HG03469 (cell line): ENCODE measurements at regions not wholly inside any gene's neighbourhood (a gene's known extent, or its start where the extent isn't known, plus 50 kb on each side); places are given as distances from the start of the nearest gene placed in this dataset.
"Not testable (repeated sequence)": the region's sequence is repeated elsewhere in the genome, so short reads cannot be mapped to it uniquely, and the experiment has no call there.

ENCODE experiments used
- ATAC-seq: cut with Tn5 transposase; IDR thresholded peaks from one replicate; pipeline ENCODE4 v1.9.1; 2021; ENCODE audit warnings: mild to moderate bottlenecking, moderate library complexity, moderate number of reproducible peaks; ENCODE audit not compliant: unreplicated experiment

DNA sequence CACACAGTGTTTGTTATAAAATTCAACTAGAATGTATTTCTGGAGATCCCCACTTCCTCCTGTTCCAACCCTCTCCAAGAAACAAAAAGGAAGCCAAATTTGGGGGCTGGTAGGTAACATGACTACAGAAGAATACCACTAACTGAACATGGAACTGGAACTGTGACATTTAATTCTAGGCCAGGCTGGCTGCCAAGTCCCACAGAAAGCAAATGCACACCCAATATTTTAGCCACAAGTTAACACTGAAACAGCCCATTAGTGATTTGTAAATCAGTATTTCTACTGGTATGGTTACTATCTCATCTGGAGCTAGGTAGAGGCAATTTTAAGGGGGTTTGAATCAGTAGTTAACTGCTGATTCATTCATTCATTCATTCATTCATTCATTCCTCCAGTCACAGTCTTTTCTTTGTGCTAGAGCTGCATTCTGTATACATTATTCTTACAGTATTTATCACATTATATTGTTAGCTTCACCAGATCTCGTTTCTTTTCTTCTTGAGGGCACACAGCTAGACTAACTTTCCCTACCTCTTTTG is 131.7 kb upstream of the GDNF start:
- ATAC-seq, result no peak

DNA sequence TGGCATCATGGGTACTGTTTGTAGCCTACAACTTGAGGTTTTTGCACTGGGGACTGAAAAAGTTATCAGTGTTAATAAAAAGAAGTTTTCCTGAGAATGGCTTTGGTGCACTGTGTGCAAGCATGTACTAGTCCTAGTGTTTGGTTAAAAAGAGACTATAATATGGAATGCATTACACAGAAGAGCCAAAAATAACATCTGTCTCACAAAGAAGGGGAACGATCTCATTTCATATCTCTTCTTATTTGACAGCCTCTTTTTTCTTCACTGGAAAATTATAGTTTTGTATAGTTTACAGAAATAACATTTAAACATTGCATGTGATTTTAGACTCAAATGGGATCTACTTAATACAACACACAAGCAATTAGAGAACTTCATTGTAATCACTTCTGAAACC is 127.0 kb upstream of the GDNF start:
- ATAC-seq, result no peak

DNA sequence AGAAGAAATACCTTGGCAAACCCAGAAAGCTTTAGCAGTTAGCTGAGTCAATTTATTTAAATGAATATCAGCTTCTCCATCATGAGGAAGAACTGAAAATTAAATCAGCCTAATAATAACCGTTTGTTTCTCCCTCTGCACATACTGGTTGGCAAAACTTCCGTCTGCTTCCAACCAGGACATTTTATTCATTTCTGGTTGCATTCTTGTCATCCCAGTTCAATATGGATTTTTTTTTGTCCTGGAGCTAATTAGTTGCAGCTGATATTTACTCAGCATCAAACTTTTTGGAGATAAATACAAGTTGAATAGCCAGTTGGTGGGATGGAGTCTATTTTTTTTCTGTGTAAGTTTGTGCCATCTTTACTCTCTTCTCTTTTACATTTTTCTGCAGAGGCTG is 126.5 kb upstream of the GDNF start:
- ATAC-seq, result no peak

DNA sequence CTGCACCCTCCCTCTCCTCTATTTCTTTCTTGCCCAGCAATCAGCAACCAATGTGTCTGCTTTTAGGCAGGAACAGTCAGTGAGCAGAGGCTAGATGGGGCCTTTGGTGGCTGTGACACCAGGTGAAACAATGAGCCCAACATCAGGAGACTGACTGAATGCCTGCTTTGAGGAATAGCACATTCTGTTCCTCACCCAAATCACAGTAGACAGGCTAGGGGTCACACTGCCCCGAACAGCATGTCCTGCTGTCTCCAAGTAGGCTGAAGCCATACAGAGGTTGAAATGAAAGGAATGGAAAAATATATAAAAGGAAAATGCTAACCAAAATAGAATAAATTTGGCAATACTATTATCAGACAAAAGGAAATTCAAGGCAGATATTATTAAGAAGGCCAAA is 122.5 kb upstream of the GDNF start:
- no peak for ATAC-seq

DNA sequence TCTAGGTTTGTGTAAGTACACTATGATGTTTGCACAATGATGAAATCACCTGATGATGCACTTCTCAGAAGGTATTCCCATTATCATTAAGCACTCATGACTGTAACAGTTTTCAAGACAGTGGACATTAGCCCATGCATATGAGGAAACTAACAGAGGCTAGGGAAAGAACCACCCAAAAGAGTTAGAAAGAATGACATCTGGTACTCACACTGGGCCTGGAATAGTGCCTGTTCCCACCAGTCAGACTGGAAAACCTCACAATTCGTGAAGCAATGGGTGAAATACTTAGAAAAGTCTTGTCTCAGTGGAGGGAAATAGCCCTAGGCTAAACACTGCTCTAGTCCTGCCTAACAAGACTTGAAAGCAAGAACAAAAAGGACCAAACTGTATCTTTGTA is 117.4 kb upstream of the GDNF start:
- no peak for ATAC-seq

DNA sequence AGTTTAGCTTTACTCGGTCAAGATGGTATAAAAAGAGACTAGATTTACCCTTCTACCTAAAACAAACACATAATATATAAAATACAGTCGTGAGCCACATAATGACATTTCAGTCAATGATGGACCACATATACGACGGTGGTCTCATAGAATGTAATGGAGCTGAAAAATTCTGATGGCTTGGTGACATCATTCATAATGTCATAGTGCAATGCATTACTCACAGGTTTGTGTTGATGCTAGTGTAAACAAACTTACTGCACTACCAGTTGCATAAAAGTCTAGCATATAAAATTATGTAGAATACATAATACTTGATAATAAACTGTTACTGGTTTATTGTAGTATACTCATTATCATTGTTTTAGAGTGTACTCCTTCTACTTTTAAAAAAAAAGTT is 115.9 kb upstream of the GDNF start:
- ATAC-seq, result no peak

DNA sequence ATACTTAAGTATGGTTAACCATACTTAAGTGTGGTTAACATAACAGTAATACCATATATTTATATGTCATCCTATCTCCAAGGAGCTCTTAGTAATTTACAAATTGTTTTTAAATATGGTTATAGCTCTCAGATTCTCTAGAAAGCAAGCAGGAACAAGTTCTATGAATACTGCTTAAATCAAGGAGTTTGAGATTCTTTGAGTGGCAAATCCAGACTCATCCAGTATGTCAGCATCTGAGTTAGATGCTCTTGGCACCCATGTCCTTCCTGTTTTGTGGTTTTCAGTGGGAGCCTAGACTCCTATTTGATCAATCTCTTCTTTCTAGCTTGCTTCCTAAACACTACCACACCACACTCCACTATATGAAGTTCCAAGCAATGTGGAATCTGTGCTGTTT is 114.7 kb upstream of the GDNF start:
- ATAC-seq, result no peak

DNA sequence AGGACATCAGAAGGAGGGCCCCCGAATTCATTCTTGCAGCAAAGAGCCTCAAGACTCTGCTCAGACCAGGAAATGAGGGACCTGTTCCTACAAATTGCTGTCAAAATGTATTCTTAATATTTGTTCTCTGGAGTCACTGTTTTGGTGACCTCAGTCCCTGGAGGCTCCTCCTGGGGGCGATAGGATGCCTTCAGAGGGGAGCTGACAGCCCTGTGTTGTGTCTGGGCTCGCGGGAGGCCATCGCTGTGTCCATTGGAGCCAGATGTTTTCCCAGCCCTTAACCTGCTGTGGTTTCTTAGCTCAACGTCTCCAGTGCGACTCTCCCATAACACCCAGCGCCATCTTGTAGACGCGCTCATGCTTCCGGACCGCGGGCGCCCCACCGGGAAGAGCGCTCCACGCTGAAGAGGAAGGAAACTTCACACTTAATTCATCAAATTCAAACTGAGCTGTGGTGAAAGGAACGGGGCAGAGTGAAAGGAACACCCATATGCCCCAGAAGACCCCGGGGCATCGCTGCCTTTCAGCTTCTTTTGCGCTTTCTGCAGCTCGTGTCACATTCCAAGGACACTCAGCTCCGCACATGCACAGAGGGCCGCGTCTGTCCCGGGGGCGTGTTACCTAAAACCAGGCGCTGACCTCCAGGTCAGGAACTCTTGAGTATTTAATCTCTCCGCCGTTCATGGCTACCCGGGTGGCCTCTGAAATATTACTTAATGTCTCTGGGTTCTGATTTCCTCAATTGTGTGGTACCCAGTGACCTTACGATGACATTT is 112.3 kb upstream of the GDNF start:
- no peak for ATAC-seq

DNA sequence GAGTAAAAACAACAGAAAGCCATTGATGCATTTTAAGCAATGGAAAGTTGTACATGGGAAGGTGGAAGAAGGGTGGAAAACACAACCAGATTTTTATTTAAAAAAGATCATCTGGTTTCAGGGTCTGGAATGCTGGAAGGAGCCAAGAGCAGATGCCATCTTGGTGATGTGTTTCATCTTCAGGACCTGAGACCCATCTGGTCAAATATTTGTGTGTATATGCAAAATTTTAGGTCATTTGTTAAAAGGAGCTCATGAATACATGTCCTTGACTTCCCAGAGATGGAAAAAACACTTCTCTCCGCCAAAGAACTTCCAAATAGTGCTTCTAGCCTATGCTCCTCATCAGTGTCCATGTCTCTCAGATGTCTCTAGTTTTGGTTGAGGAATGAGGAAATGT is 110.6 kb upstream of the GDNF start:
- no peak for ATAC-seq

DNA sequence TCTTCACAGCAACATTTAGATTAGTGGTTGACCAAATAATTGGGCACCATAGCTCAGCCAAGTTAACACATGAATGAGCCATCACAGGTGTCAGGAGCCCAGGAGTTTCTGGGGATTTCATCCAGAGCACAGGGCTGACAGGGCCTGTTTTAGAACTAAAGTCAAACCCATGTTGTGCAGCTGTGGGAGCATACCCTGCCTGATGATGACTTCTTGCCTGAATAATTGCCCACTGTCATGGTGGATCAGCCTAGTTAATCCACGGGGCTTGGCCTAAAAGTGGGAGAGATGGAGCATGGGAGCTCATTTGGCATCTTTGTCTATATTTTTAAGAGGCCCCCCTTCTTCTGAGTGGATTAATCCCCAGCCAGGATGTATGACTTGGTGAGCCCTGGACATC is 105.6 kb upstream of the GDNF start:
- ATAC-seq, result no peak

DNA sequence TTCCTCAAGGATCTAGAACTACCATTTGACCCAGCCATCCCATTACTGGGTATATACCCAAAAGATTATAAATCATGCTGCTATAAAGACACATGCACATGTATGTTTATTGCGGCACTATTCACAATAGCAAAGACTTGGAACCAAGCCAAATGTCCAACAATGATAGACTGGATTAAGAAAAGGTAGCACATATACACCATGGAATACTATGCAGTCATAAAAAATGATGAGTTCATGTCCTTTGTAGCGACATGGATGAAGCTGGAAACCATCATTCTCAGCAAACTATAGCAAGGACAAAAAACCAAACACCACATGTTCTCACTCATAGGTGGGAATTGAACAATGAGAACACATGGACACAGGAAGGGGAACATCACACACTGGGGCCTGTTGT is 103.3 kb upstream of the GDNF start:
- not testable (repeated sequence) for ATAC-seq

DNA sequence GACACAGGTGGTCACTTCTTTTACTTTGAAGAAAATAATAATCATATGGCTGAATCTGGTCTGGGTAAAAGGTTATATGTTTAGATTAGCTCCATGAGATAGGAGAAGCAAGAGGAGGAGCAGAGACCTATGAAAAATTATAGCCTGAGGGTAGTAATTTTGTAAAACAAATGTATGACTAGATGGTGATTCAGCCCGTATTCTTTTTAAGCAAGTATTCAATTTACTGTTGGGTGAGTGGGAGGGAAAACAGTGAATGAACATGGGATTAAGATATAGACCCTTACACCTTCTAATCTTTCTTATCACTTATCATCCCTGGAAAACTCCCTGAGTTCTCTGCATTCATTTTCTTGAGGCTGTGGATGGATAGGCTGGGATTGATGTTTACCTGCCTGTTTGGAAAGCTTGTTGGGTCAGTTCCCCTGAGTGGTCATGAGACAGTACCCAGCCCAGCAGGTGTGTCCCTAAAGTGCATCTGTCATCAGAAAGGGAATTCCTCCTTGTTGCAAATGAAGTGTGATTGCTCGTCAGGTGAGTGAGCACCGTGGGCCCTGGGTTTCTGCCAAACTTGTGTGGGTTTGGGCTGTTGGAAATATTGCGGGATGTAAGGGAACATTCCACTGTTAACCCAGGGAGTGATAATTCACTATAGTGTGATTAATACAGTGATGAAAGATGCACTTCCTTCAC is 101.2 kb upstream of the GDNF start:
- ATAC-seq, result no peak

DNA sequence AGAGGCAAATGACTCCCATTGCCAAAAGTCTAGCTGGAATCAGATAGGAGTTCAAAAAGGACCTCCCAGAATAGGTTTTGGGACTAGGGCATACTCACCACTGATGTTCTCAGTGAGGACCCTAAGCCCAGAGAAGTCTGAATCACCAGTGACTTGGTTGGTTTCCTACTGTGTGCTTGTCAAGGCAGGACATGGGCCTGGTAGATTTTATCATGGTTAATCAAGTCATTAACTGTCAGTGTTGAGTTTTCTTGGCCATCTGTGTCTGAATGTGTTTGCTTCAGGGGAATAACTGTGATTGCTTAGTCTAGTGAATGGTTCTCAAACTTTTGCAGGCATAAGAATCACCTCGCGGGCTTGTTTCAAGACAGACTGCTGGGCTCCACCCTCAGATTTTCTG is 99.0 kb upstream of the GDNF start:
- no peak for ATAC-seq

DNA sequence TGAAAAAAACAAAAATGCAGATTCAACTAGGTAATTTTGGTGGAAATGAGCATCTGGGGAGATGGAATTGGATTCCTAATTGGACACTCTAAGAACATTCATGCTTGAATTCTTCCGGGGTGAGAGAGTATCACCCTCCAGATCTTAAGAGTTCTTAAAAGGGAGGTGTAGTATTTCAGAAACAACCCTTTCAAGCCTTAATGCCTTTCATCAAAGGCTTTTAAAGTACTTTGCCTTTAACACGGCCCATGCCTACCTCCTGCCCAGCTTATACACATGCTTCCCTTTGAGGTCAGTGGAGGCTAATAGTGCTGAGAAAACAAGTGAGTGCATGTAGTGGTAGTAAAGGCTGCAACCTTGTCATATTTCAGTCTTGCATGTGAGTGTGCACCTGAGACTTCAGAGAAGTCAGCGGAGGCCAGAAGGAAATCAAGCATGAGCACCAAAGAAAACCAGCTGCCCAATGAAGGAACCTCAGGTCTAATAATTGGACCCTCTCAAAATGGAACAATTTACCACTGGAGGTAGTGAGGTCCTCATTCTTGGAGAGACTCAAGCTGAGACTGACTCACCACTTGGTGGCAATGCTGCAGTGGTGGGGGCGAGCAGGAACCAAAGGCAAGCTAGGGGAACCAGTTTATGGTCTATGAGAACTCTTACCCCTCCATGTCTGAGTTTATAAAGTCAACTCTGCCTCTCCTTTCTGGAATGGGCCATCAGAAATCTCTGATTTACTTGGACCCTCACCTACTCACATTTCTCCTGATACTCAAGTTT is 98.4 kb upstream of the GDNF start:
- no peak for ATAC-seq

DNA sequence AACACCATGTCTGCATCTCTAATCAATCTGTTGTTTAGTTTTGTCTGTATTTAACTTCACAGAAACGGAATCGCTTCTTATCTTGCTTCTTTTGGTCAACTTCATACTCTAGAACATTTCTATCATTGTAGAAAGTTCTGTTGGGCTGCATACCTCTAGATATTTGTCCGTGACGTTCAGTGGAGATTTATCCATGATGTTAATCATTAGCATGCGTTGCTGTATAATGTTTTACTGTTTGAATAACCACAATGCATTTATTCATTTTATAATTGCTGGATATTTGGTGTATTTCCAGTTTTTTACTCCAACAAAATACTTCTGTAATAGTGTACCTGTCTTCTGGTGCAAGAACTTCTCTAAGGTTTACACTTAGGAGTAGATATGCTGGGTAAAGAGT is 96.2 kb upstream of the GDNF start:
- ATAC-seq, result no peak

DNA sequence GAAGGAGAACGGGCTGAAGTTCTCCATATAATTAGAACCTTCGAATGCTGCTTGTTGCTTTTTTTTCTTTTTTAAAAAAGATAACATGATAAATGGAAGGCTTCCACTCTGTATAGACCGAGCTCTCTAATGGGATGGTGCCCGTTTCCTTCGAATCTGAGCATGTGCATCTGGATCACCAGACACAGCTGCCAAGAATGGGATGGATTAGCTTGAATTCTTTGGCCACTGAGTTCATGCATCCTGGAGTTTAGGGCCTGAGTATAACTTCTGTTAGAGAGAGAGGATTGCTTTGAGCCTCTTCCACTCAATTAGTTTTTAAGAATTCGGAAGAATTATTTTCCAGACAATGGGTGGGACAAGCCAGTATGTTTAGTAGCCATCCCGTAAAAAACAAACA is 93.7 kb upstream of the GDNF start:
- ATAC-seq, result no peak

DNA sequence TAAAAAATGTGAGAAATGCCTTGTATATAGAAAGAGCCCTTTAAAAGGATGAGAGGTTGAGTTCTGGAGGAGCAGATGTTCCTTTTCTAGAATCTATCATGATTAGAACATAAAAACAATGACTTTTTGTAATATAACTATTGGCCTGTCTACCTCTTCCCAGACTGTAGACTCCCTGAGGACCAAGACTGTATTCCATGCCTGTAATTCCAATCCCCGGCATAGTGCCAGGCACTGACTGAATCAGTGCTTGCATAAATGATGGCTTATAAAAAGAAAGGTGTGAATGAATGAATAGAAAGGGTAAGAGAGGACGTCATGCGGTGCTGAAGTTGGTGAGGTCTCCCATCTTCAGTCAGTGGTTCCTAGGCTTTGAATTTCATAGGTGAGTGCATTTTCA is 92.6 kb upstream of the GDNF start:
- ATAC-seq, result no peak

DNA sequence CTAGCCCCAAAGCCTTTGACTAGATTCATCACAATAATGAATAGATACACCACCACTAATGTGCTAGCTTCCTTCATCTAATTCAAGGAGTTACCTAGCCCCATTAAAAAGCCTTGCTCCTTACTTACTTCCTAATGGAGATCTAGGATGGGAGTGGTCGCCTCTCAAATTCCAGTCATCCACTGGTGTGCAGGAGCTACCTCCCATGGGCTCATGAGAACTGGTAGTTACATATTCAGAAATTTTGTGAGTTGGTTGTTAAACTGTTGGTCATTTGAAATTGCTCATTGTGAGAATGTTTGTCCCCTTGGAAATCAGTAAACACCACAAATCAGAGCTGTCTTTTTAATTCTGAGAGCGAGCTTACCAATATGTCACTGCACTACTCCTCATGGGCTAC is 91.7 kb upstream of the GDNF start:
- ATAC-seq, result no peak

DNA sequence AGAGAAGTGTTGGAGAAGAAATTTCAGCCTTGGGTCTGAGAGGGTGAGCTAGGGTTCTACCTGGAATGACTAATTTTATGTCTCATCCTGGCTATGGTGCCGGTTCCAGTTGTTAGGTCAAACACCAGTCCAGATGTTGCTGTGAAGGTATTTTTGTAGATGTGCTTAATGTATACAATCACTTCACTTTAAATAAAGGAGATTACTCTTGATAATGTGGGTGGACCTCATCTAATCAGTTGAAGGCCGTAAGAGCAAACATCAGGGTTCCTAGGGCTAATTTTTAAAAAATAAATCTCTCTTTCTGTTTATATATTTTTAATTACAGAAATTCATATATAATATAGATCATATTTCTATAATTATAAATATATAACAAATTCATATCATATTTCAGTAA is 90.5 kb upstream of the GDNF start:
- ATAC-seq, result no peak

DNA sequence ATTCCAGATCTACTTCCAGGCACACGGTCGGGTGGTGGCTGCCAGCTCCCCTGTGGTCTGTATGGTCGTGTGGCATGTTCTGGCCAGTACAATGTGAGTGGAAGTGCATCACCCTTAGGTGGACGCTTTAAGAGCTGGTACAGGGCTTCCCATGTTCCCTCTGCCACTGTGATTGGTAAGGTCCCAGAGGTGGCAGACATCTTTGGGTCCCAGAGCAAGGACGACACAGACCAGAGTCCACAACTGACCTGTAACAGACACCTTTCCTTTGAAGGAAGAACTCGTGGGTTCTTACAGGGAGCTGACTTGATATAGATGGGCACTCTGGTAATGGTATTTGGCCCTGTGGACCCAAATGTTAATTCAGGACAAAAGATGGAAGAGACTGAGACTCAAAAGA is 90.0 kb upstream of the GDNF start:
- no peak for ATAC-seq

DNA sequence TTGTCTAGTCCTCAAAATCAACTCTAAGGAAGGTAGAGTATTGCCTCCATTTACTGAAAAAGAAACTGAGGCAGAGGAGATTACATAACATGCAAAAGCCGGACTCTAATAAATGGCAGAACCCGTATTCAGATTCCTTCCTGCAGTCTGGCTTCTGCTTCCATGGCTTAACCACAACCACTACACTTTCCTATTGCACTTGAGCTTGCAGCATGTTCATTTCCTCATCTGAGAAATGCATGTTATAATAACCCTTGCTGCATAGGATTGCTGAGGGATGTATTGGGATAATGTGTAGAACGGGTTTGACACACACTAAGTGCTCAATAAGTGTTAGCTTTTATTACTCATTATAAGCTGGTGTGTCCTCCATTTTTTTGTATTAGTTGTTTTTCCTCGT is 87.9 kb upstream of the GDNF start:
- not testable (repeated sequence) for ATAC-seq

DNA sequence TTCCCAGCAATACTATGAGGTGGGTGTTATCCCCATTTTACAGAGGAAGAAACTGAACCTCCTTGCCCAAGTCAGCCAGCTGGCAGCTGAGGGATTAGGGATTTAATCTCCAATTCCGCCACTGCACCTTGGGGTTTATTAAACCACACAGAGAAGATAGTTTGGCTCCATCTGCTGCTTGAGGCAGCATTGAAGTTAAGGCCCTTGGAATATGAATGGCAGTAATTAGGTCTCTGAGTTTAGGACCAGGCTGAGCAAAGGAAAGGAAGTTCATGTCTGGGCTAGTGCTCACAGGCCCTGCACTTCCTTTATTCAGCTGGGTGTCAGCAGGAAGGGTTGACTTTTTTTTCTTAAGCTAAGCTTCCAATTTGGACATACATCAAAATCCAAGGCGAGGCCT is 86.9 kb upstream of the GDNF start:
- ATAC-seq, result no peak
